ENCODE measurements at regions not wholly inside any gene's neighbourhood (a gene's known extent, or its start where the extent isn't known, plus 50 kb on each side); places are given as distances from the start of the nearest gene placed in this dataset.
"Not testable (repeated sequence)": the region's sequence is repeated elsewhere in the genome, so short reads cannot be mapped to it uniquely, and the experiment has no call there.

DNA sequence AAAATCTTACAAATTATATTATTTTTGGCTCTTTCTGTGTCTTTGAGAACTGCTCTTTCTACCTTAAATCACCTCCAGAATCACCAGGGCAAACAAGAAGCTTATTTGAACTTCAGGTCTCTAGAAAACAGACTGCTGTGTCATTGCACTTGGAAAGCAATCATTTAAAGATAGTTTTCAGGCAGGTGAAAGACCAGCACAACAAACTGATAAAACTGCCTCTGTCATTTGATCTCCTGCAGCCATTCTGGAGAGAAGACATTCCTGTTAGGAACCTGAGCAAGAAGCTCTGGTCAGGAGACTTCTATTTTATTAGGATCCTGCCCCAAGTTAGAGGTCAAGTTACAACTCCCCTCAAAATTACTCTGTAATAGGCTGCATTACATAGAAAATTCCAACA is 50.7 kb upstream of the AP4E1 start:
- H3K4me3 ChIP-seq: no peak overlapping the region
- no peak for DNase-seq (ENCODE audit: low spot score in 2 of 2)
- H3K27me3 ChIP-seq: no peaks in the 10 kb centered on the region
- TF ChIP-seq, protein P1, sequence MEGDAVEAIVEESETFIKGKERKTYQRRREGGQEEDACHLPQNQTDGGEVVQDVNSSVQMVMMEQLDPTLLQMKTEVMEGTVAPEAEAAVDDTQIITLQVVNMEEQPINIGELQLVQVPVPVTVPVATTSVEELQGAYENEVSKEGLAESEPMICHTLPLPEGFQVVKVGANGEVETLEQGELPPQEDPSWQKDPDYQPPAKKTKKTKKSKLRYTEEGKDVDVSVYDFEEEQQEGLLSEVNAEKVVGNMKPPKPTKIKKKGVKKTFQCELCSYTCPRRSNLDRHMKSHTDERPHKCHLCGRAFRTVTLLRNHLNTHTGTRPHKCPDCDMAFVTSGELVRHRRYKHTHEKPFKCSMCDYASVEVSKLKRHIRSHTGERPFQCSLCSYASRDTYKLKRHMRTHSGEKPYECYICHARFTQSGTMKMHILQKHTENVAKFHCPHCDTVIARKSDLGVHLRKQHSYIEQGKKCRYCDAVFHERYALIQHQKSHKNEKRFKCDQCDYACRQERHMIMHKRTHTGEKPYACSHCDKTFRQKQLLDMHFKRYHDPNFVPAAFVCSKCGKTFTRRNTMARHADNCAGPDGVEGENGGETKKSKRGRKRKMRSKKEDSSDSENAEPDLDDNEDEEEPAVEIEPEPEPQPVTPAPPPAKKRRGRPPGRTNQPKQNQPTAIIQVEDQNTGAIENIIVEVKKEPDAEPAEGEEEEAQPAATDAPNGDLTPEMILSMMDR (IDR thresholded peaks at IDR 0.05): no peak
- H3K36me3 ChIP-seq: no peaks in the 10 kb centered on the region
- intact Hi-C loops (cut with DNase I): no loop called here
- no peaks in the 10 kb centered on the region for H3K9me3 ChIP-seq
- no peak overlapping the region for H3K27ac ChIP-seq
- H3K4me1 ChIP-seq: peaks cover 0 to 8% of the 10 kb centered on the region in 2 donors

- Histone ChIP-seq H3K27ac (no peak overlapping the region), H3K36me3 (no peaks in the 10 kb centered on the region), H3K27me3 (no peaks in the 10 kb centered on the region), H3K9me3 (no peaks in the 10 kb centered on the region), H3K4me3 (no peak overlapping the region), H3K4me1 (peaks cover 0 to 8% of the 10 kb centered on the region in 2 donors)
- TF ChIP-seq, protein P1 (IDR thresholded peaks at IDR 0.05): no peak
- no peak for DNase-seq (ENCODE audit: low spot score in 2 of 2)
- intact Hi-C loops (cut with DNase I): no loop called here
These were observed 53.6 kb upstream of the AP4E1 start for GRCh38 chr15:50854601-50855490.

- DNase-seq (ENCODE audit: low spot score in 2 of 2): no peak
- Histone ChIP-seq H3K27ac (no peak overlapping the region), H3K36me3 (no peaks in the 10 kb centered on the region), H3K9me3 (no peaks in the 10 kb centered on the region), H3K4me1 (no peaks in the 10 kb centered on the region), H3K27me3 (no peaks in the 10 kb centered on the region), H3K4me3 (no peak overlapping the region)
- TF ChIP-seq, protein P1 (IDR thresholded peaks at IDR 0.05): no peak
- intact Hi-C loops (cut with DNase I): no loop called here
These were observed 58.5 kb upstream of the AP4E1 start for GRCh38 chr15:50850003-50850402.

DNA sequence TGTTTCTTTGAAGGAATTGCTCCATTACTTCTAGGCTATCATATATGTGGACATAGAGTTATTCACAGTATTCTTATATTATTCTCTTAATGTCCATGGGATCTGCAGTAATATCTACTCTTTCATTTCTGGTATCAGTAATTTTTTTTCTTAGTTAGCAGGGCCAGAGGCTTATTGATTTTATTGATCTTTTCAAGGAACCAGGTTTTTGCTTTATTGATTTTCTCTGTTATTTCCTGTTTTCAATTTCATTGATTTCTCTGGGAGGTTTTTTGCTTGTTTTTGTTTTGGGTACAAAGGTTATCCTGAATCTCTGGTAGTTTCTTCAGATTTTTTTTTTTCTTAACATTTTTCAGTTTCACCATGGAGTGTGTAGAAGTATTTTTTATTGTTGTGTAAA is 60.1 kb upstream of the AP4E1 start:
- no peak for DNase-seq (ENCODE audit: low spot score in 2 of 2)

GRCh38 chr15:50845181-50845580 is 63.3 kb upstream of the AP4E1 start:
- H3K9me3 ChIP-seq; H3K36me3 ChIP-seq; H3K4me1 ChIP-seq; H3K4me3 ChIP-seq; H3K27me3 ChIP-seq; H3K27ac ChIP-seq; DNase-seq (ENCODE audit: low spot score in 2 of 2): not testable (repeated sequence)
- intact Hi-C loops (cut with DNase I): loop anchor here (10.0 kb wide), 1 partner anchor 50 kb away; no protein-coding TSS in a partner anchor

More for the DNA sequence above, 60.1 kb upstream of the AP4E1 start:
- Histone ChIP-seq H3K27ac (no peak overlapping the region), H3K36me3 (no peaks in the 10 kb centered on the region), H3K27me3 (no peaks in the 10 kb centered on the region), H3K4me1 (no peaks in the 10 kb centered on the region), H3K9me3 (no peaks in the 10 kb centered on the region), H3K4me3 (no peak overlapping the region)
- TF ChIP-seq, protein P1 (IDR thresholded peaks at IDR 0.05): no peak
- intact Hi-C loops (cut with DNase I): loop anchor here (10.0 kb wide), 1 partner anchor 54 kb away; no protein-coding TSS in a partner anchor

- no peaks in the 10 kb centered on the region for H3K4me1 ChIP-seq
- H3K9me3 ChIP-seq: no peaks in the 10 kb centered on the region
- DNase-seq (ENCODE audit: low spot score in 2 of 2): no peak
- no peaks in the 10 kb centered on the region for H3K36me3 ChIP-seq
- no peak overlapping the region for H3K4me3 ChIP-seq
- no peak overlapping the region for H3K27ac ChIP-seq
- intact Hi-C loops (cut with DNase I): loop anchor here (10.0 kb wide), 1 partner anchor 46 kb away; no protein-coding TSS in a partner anchor
- H3K27me3 ChIP-seq: no peaks in the 10 kb centered on the region
- TF ChIP-seq, protein P1 (IDR thresholded peaks at IDR 0.05): no peak
These were observed 68.0 kb upstream of the AP4E1 start for GRCh38 chr15:50840520-50840919.
